ENCODE measurements at regions not wholly inside any gene's neighbourhood (a gene's known extent, or its start where the extent isn't known, plus 50 kb on each side); places are given as distances from the start of the nearest gene placed in this dataset.
A peak's percentile ranks its signal among the peaks of the same experiment; 100 is the strongest.

DNA sequence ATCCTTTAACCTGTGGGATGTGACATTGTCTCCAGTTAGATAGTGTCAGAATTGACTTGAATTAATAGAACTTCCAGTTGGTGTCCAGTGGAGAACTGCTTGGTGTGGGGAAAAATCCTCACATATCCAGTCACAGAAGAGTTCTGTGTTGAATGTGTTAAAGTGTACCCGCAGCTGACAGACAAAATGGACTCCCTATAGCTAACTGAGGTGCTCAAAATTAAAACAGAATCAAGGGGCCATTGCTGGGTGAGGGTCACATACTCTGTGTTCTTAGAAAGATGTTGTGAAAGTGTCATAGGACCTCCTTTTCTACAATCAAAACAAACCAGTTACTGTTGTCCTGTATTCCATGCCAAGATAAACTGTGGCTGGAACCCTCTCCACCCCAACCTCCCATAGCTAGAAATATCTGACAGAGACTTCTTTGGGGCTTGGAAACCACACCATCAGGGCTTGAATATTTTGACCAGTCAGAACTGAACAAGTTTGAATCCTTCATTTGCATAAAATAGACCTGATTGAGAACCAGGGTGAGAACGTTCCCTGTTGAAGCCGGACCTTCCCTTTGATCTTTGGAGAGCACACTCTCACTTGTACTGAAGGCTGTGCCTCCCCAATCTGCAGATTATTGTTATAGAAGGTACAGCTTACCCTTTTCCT lies 164.0 kb upstream of the ZNF608 start:
- Histone ChIP-seq H3K4me1 (ENCODE audit: control insufficient read depth, insufficient read depth, low read length) (peaks cover 18% of the 10 kb centered on the region), H3K27me3 (ENCODE audit: control insufficient read depth, insufficient read depth, low read length) (no peaks in the 10 kb centered on the region), H3K4me3 (ENCODE audit: low read depth in 2 of 2, low read length in 2 of 2) (no peak overlapping the region), H3K9me3 (ENCODE audit: control insufficient read depth, insufficient read depth, low read depth, low read length) (no peaks in the 10 kb centered on the region), H3K27ac (ENCODE audit: low read length) (peak overlapping the region; percentile 72; the same call in 1 of the 2 replicates), H3K36me3 (ENCODE audit: control insufficient read depth, insufficient read depth, low read length) (no peaks in the 10 kb centered on the region)
- ATAC-seq: no peak
- in situ Hi-C loops (cut with HindIII; ENCODE audit: low pct_unique_long_range_greater_than_20kb, low sequenced_read_pairs) (no loop called here), intact Hi-C loops (cut with micrococcal nuclease; ENCODE audit: unreplicated experiment) (no loop called here)
- ChIA-PET POLR2A (no interaction called here), CTCF (no interaction called here)
- TF ChIP-seq, protein P1, sequence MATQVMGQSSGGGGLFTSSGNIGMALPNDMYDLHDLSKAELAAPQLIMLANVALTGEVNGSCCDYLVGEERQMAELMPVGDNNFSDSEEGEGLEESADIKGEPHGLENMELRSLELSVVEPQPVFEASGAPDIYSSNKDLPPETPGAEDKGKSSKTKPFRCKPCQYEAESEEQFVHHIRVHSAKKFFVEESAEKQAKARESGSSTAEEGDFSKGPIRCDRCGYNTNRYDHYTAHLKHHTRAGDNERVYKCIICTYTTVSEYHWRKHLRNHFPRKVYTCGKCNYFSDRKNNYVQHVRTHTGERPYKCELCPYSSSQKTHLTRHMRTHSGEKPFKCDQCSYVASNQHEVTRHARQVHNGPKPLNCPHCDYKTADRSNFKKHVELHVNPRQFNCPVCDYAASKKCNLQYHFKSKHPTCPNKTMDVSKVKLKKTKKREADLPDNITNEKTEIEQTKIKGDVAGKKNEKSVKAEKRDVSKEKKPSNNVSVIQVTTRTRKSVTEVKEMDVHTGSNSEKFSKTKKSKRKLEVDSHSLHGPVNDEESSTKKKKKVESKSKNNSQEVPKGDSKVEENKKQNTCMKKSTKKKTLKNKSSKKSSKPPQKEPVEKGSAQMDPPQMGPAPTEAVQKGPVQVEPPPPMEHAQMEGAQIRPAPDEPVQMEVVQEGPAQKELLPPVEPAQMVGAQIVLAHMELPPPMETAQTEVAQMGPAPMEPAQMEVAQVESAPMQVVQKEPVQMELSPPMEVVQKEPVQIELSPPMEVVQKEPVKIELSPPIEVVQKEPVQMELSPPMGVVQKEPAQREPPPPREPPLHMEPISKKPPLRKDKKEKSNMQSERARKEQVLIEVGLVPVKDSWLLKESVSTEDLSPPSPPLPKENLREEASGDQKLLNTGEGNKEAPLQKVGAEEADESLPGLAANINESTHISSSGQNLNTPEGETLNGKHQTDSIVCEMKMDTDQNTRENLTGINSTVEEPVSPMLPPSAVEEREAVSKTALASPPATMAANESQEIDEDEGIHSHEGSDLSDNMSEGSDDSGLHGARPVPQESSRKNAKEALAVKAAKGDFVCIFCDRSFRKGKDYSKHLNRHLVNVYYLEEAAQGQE (IDR thresholded peaks at IDR 0.05; ENCODE audit: insufficient read depth in 1 of 2, low read depth in 2 of 2, low read length in 1 of 2): no peak
- TF ChIP-seq TCF7L2 (IDR thresholded peaks at IDR 0.05; ENCODE audit: low read depth, low read length): peak; percentile 30; the same call in 1 of the 2 replicates
- TF ChIP-seq, protein P2, sequence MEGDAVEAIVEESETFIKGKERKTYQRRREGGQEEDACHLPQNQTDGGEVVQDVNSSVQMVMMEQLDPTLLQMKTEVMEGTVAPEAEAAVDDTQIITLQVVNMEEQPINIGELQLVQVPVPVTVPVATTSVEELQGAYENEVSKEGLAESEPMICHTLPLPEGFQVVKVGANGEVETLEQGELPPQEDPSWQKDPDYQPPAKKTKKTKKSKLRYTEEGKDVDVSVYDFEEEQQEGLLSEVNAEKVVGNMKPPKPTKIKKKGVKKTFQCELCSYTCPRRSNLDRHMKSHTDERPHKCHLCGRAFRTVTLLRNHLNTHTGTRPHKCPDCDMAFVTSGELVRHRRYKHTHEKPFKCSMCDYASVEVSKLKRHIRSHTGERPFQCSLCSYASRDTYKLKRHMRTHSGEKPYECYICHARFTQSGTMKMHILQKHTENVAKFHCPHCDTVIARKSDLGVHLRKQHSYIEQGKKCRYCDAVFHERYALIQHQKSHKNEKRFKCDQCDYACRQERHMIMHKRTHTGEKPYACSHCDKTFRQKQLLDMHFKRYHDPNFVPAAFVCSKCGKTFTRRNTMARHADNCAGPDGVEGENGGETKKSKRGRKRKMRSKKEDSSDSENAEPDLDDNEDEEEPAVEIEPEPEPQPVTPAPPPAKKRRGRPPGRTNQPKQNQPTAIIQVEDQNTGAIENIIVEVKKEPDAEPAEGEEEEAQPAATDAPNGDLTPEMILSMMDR (IDR thresholded peaks at IDR 0.05): no peak
- TF ChIP-seq SIN3A (IDR thresholded peaks at IDR 0.05; ENCODE audit: borderline replicate concordance, insufficient read depth, low read depth, low read length): no peak
- no peak for TF ChIP-seq POLR2AphosphoS5 (IDR thresholded peaks at IDR 0.05; ENCODE audit: low read depth, low read length)
- BruUV-seq (replicated peaks): no TSS peak
- DNase-seq (ENCODE audit: low read depth, low spot score): no peak

DNA sequence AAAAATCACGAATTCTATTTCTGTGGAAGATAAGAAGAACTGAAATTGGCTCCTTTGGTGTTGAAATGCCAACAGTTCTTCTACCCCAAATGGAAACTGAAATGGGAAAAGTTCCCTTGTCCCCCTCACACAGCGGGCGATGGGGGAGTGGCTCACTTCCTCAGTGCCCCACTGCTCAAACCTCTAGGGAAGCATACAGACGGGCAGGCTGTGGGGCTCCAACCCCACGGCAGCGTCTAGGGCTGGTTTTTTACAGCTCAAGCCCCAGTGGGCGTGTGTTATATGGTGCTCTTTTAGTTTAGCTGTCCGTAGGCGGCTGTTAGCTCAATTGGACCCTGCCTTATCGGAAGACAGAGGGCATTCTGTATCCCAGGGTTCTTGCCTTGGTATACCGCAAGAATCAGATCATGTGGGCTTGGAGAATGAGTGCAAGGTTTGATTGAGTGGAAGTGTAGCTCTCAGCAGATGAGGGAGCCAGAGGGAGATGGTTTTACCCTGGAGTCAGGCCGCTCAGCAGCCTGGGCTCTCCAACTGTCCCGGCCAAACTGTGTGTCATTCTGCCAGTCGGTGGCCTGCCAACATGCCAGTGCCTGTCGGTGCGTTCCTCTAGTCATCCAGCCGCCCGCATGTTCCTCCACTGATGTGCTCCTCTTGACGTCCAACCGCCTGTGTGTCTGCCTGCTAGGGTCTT lies 166.3 kb upstream of the ZNF608 start:
- Histone ChIP-seq H3K4me3 (ENCODE audit: low read depth in 2 of 2, low read length in 2 of 2) (no peak overlapping the region), H3K27ac (ENCODE audit: low read length) (no peak overlapping the region), H3K9me3 (ENCODE audit: control insufficient read depth, insufficient read depth, low read depth, low read length) (no peaks in the 10 kb centered on the region), H3K36me3 (ENCODE audit: control insufficient read depth, insufficient read depth, low read length) (no peaks in the 10 kb centered on the region), H3K4me1 (ENCODE audit: control insufficient read depth, insufficient read depth, low read length) (no peaks in the 10 kb centered on the region), H3K27me3 (ENCODE audit: control insufficient read depth, insufficient read depth, low read length) (no peaks in the 10 kb centered on the region)
- no TSS peak for BruUV-seq (replicated peaks)
- intact Hi-C loops (cut with micrococcal nuclease; ENCODE audit: unreplicated experiment): no loop called here
- CTCF ChIA-PET: interaction anchor here (0.5 kb wide), 1 partner anchor 357 kb away, joined by 4 read pairs; no protein-coding TSS in a partner anchor
- DNase-seq (ENCODE audit: low read depth, low spot score): no peak
- in situ Hi-C loops (cut with HindIII; ENCODE audit: low pct_unique_long_range_greater_than_20kb, low sequenced_read_pairs): no loop called here
- POLR2A ChIA-PET: no interaction called here
- ATAC-seq: no peak
- TF ChIP-seq, protein P1 (IDR thresholded peaks at IDR 0.05; ENCODE audit: insufficient read depth in 1 of 2, low read depth in 2 of 2, low read length in 1 of 2): no peak
- TF ChIP-seq, protein P2 (IDR thresholded peaks at IDR 0.05): no peak
- TF ChIP-seq POLR2AphosphoS5 (IDR thresholded peaks at IDR 0.05; ENCODE audit: low read depth, low read length): no peak
- no peak for TF ChIP-seq TCF7L2 (IDR thresholded peaks at IDR 0.05; ENCODE audit: low read depth, low read length)
- TF ChIP-seq SIN3A (IDR thresholded peaks at IDR 0.05; ENCODE audit: borderline replicate concordance, insufficient read depth, low read depth, low read length): no peak
